Uterus (tissue), 2 donors: ENCODE measurements at regions not wholly inside any gene's neighbourhood (a gene's known extent, or its start where the extent isn't known, plus 50 kb on each side); places are given as distances from the start of the nearest gene placed in this dataset.

Experiments
- CTCF ChIP-seq, 4 experiments: fragments of 200-600 bp in 2 of 4; fragments of 450-650 bp in 2 of 4; sonication (generic) in 2 of 4; IDR thresholded peaks; one replicate each; pipeline ENCODE4 v1.5.1; 2016 to 2019; ENCODE audit warnings: antibody characterized with exemption in 4 of 4, mild to moderate bottlenecking in 2 of 4, moderate library complexity in 1 of 4
- POLR2A ChIP-seq, 2 donors: fragments of 450-650 bp; IDR thresholded peaks; one replicate each; pipeline ENCODE4 v1.6.1; 2016; ENCODE audit warnings: antibody characterized with exemption in 2 of 2, mild to moderate bottlenecking in 1 of 2, moderate library complexity in 1 of 2

GRCh38 chr5:3780907-3781306 is 185.3 kb downstream of the IRX1 start:
- no peak for TF ChIP-seq CTCF (IDR thresholded peaks at IDR 0.05)
- TF ChIP-seq POLR2A (IDR thresholded peaks at IDR 0.05): no peak
